Mucosa of descending colon (tissue), 3 donors: ENCODE measurements at regions not wholly inside any gene's neighbourhood (a gene's known extent, or its start where the extent isn't known, plus 50 kb on each side); places are given as distances from the start of the nearest gene placed in this dataset.
A peak's percentile ranks its signal among the peaks of the same experiment; 100 is the strongest.

Experiments used
- ATAC-seq: fragments of 200-7000 bp; cut with Tn5 transposase; one replicate; pipeline ENCODE4 v1.9.1; 2020; ENCODE audit warnings: mild to moderate bottlenecking, moderate library complexity
- DNase-seq, 3 donors: peaks; one replicate each; pipeline ENCODE4 v3.0.0-alpha.2; 2020
- H3K36me3 ChIP-seq: fragments of 200-600 bp; one replicate; pipeline ENCODE4 v1.8.0; 2021; ENCODE audit warnings: low read depth, mild to moderate bottlenecking
- H3K4me1 ChIP-seq: fragments of 200-600 bp; one replicate; pipeline ENCODE4 v1.8.0; 2021; ENCODE audit warnings: low read depth, mild to moderate bottlenecking
- H3K4me3 ChIP-seq: fragments of 200-600 bp; one replicate; pipeline ENCODE4 v1.8.0; 2021; ENCODE audit warnings: mild to moderate bottlenecking
- H3K9me3 ChIP-seq: fragments of 200-600 bp; one replicate; pipeline ENCODE4 v1.8.0; 2021; ENCODE audit warnings: mild to moderate bottlenecking
- intact Hi-C, 2 donors: fragments of 100-400 bp; cut with DNase I in 1 of 2; cut with micrococcal nuclease in 1 of 2; formaldehyde crosslinking; loops; one replicate each; pipeline versions ENCODE4 v1.11.0 to v1.11.1; 2022; cut with DNase I, micrococcal nuclease
- TF ChIP-seq, protein P1 (sequence below): fragments of 200-600 bp; IDR thresholded peaks from one replicate; pipeline ENCODE4 v1.8.0; 2022; ENCODE audit warnings: antibody characterized with exemption, mild to moderate bottlenecking
- donor health status: DM: no; HTN: no; CAD: no; lungs with moderate emphysema.
- donor health status: DM: no; HTN: no; CAD: no.
- donor health status: DM: no; HTN: yes; CAD: no.

DNA sequence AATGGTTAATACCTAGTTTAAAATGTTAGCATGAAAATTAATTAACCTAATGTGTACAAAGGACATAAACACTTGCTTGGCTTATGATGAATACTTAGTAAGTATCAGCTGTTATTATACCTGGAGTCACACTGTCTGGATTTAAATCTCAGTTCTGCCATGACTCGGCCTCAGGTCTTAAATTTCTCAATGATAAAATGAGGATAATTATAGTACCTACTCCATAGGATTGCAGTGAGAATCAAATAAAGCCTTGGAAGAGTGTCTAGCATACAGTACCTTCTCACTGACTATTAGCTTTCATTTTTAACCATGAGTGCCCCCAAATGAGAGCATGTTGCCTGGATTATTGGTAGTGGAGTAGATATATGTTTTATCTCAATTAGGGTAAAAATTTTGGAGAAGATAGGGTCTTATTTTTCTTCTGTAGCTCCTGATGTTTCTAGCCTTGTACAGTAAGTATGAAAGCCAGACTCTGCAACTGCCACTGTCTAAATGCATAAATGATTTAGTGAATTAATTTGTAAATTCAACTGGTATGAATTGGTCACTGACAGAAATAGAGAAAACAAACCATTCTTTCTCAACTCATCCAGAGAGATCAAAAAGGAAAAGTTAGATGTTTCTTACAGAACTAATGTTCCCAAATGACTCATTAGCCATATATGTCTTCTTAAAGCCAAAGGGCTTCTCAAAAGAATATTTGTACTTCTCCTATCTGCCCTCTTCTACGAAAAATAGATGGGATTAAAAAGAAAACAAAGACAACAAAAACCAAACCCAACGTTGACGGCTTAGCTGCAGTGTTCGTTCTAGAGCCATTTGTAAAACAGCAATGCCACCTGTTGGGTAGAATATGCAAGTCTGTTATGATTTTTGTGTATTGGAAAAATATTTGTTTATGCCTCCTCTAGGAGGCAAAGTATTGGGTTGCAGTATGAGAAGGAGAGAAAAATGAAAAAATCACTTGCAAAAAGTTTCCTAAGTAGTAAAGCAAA lies 53.8 kb upstream of the MROH9 start:
- Histone ChIP-seq H3K4me1 (peaks cover 15% of the 10 kb centered on the region), H3K4me3 (no peak overlapping the region), H3K36me3 (no peaks in the 10 kb centered on the region), H3K9me3 (no peaks in the 10 kb centered on the region)
- intact Hi-C loops, result no loop called here
- DNase-seq, result peak in 1 of 3 donors; percentile 43
- ATAC-seq, result peak; percentile 26
- TF ChIP-seq, protein P1, sequence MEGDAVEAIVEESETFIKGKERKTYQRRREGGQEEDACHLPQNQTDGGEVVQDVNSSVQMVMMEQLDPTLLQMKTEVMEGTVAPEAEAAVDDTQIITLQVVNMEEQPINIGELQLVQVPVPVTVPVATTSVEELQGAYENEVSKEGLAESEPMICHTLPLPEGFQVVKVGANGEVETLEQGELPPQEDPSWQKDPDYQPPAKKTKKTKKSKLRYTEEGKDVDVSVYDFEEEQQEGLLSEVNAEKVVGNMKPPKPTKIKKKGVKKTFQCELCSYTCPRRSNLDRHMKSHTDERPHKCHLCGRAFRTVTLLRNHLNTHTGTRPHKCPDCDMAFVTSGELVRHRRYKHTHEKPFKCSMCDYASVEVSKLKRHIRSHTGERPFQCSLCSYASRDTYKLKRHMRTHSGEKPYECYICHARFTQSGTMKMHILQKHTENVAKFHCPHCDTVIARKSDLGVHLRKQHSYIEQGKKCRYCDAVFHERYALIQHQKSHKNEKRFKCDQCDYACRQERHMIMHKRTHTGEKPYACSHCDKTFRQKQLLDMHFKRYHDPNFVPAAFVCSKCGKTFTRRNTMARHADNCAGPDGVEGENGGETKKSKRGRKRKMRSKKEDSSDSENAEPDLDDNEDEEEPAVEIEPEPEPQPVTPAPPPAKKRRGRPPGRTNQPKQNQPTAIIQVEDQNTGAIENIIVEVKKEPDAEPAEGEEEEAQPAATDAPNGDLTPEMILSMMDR, result peak; percentile 9
